Keratinocyte (primary cell): ENCODE measurements at regions not wholly inside any gene's neighbourhood (a gene's known extent, or its start where the extent isn't known, plus 50 kb on each side); places are given as distances from the start of the nearest gene placed in this dataset.

ENCODE experiments used
- CTCF ChIP-seq, 3 experiments: IDR thresholded peaks in 1 of 3; conservative IDR thresholded peaks in 1 of 3; optimal IDR thresholded peaks in 1 of 3; 2 replicates in 2 of 3; 3 replicates in 1 of 3; pipeline versions ENCODE3 to v1.5.1; 2011; ENCODE audit warnings: low read length in 3 of 3, mild to moderate bottlenecking in 3 of 3, moderate library complexity in 2 of 3, control low read depth in 1 of 3, inconsistent platforms in 1 of 3; ENCODE audit not compliant: insufficient read depth in 2 of 3; ENCODE audit errors: extremely low read depth in 1 of 3
- EZH2 ChIP-seq: IDR thresholded peaks from one replicate; pipeline ENCODE4 v1.6.1; 2012; ENCODE audit warnings: inconsistent platforms, mild to moderate bottlenecking, low read length, moderate library complexity

- TF ChIP-seq CTCF (optimal IDR thresholded peaks at IDR 0.05 in 1 of 3, IDR thresholded peaks at IDR 0.05 in 1 of 3, conservative IDR thresholded peaks at IDR 0.05 in 1 of 3; ENCODE audit: extremely low read depth in 1 of 3, insufficient read depth in 2 of 3, low read length in 3 of 3) (no peak), EZH2 (no peak)
These were observed 56.9 kb upstream of the E2F7 start for GRCh38 chr12:77122236-77122635.
